ENCODE measurements at regions not wholly inside any gene's neighbourhood (a gene's known extent, or its start where the extent isn't known, plus 50 kb on each side); places are given as distances from the start of the nearest gene placed in this dataset.

DNA sequence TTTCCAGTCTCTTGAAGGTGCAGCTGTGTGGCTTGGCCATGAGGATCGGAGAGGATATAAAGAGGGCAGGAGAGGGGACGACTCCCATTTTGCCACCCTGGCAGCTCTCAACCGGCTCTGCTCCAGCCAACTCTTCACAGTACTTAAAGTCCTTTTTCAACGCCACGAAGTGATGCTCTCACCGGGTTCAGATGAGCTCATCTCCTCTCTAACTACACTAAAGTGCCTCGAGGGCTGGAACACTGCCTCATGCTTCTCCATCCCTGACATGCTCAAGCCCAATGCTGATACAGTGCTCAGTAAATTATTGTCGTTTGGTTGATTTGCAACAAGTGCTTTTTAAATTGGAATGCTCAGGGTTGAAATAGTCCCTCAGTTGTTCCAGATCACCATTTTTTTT lies 97.8 kb downstream of the GTPBP8 start:
- Histone ChIP-seq H3K36me3 (ENCODE audit: control insufficient read depth in 2 of 2, extremely low read depth in 1 of 2, insufficient read depth in 2 of 2, low read length in 2 of 2) (no peaks in the 10 kb centered on the region), H3K4me3 (ENCODE audit: control insufficient read depth in 2 of 3, extremely low read depth in 1 of 3, insufficient read depth in 2 of 3, low read depth in 1 of 3, low read length in 3 of 3) (no peak overlapping the region), H3K9me1 (ENCODE audit: control insufficient read depth, extremely low read depth, insufficient read depth, low read length) (no peaks in the 10 kb centered on the region), H2AFZ (ENCODE audit: control insufficient read depth, low read length) (no peak overlapping the region), H3K4me2 (ENCODE audit: control insufficient read depth, extremely low read depth, insufficient read depth, low read depth, low read length) (no peak overlapping the region), H3K79me2 (ENCODE audit: control insufficient read depth, insufficient read depth, low read length) (no peaks in the 10 kb centered on the region), H3K9ac (ENCODE audit: control insufficient read depth, extremely low read depth, insufficient read depth, low read length) (no peak overlapping the region), H3K27me3 (ENCODE audit: control insufficient read depth, extremely low read depth, insufficient read depth, low read length) (no peaks in the 10 kb centered on the region), H3K4me1 (ENCODE audit: control insufficient read depth, extremely low read depth, insufficient read depth, low read length) (peaks cover 3% of the 10 kb centered on the region), H3K27ac (ENCODE audit: control insufficient read depth, insufficient read depth, low read length) (no peak overlapping the region), H4K20me1 (ENCODE audit: control insufficient read depth, extremely low read depth, insufficient read depth, low read length) (no peaks in the 10 kb centered on the region), H3K9me3 (ENCODE audit: control insufficient read depth, low read depth, low read length) (no peaks in the 10 kb centered on the region)
- dilution Hi-C loops (cut with MboI; ENCODE audit: extremely low pct_ligation_motif_present, low sequenced_read_pairs) = no loop called here
- no peak for DNase-seq (ENCODE audit: low read depth, low spot score)
- TF ChIP-seq, protein P1, sequence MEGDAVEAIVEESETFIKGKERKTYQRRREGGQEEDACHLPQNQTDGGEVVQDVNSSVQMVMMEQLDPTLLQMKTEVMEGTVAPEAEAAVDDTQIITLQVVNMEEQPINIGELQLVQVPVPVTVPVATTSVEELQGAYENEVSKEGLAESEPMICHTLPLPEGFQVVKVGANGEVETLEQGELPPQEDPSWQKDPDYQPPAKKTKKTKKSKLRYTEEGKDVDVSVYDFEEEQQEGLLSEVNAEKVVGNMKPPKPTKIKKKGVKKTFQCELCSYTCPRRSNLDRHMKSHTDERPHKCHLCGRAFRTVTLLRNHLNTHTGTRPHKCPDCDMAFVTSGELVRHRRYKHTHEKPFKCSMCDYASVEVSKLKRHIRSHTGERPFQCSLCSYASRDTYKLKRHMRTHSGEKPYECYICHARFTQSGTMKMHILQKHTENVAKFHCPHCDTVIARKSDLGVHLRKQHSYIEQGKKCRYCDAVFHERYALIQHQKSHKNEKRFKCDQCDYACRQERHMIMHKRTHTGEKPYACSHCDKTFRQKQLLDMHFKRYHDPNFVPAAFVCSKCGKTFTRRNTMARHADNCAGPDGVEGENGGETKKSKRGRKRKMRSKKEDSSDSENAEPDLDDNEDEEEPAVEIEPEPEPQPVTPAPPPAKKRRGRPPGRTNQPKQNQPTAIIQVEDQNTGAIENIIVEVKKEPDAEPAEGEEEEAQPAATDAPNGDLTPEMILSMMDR (optimal IDR thresholded peaks at IDR 0.05 in 1 of 3, IDR thresholded peaks at IDR 0.05 in 1 of 3, conservative IDR thresholded peaks at IDR 0.05 in 1 of 3; ENCODE audit: extremely low read depth in 1 of 3, insufficient read depth in 2 of 3, low read length in 3 of 3) = no peak
- TF ChIP-seq EZH2 (IDR thresholded peaks at IDR 0.05; ENCODE audit: low read length) = no peak
- peak; percentile 55 for FAIRE-seq

DNA sequence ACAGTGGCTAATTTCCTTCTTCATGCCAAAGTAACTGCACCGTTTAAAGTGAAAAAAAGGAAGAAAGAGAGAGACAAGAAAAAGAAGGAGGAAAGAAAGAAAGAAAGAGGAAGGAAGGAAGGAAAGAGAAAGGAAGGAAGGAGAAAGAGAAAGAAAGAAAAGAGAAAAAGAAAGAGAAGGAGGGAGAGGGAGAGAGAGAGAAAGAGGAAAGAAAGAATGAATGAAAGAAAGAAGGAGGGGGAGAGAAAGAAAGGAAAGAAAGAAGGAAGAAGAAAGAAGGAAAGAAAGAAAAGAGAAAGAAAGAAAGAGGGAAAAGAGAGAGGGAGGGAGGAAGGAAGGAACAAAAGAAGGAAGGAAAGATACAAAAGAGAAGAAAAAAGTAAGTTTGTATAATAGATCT lies 100.6 kb downstream of the GTPBP8 start:
- TF ChIP-seq, protein P1 (optimal IDR thresholded peaks at IDR 0.05 in 1 of 3, IDR thresholded peaks at IDR 0.05 in 1 of 3, conservative IDR thresholded peaks at IDR 0.05 in 1 of 3; ENCODE audit: extremely low read depth in 1 of 3, insufficient read depth in 2 of 3, low read length in 3 of 3) = no peak
- TF ChIP-seq EZH2 (IDR thresholded peaks at IDR 0.05; ENCODE audit: low read length) = no peak
- DNase-seq (ENCODE audit: low read depth, low spot score) (no peak), FAIRE-seq (no peak)
- H4K20me1 ChIP-seq (ENCODE audit: control insufficient read depth, extremely low read depth, insufficient read depth, low read length) = no peaks in the 10 kb centered on the region
- H3K4me3 ChIP-seq (ENCODE audit: control insufficient read depth in 2 of 3, extremely low read depth in 1 of 3, insufficient read depth in 2 of 3, low read depth in 1 of 3, low read length in 3 of 3) = no peak overlapping the region
- H3K4me2 ChIP-seq (ENCODE audit: control insufficient read depth, extremely low read depth, insufficient read depth, low read depth, low read length) = no peak overlapping the region
- H3K79me2 ChIP-seq (ENCODE audit: control insufficient read depth, insufficient read depth, low read length) = no peaks in the 10 kb centered on the region
- dilution Hi-C loops (cut with MboI; ENCODE audit: extremely low pct_ligation_motif_present, low sequenced_read_pairs) = no loop called here
- no peak overlapping the region for H2AFZ ChIP-seq (ENCODE audit: control insufficient read depth, low read length)
- H3K9me3 ChIP-seq (ENCODE audit: control insufficient read depth, low read depth, low read length) = no peaks in the 10 kb centered on the region
- H3K27ac ChIP-seq (ENCODE audit: control insufficient read depth, insufficient read depth, low read length) = no peak overlapping the region
- no peaks in the 10 kb centered on the region for H3K27me3 ChIP-seq (ENCODE audit: control insufficient read depth, extremely low read depth, insufficient read depth, low read length)
- no peak overlapping the region for H3K9ac ChIP-seq (ENCODE audit: control insufficient read depth, extremely low read depth, insufficient read depth, low read length)
- H3K4me1 ChIP-seq (ENCODE audit: control insufficient read depth, extremely low read depth, insufficient read depth, low read length) = no peaks in the 10 kb centered on the region
- no peaks in the 10 kb centered on the region for H3K36me3 ChIP-seq (ENCODE audit: control insufficient read depth in 2 of 2, extremely low read depth in 1 of 2, insufficient read depth in 2 of 2, low read length in 2 of 2)
- no peaks in the 10 kb centered on the region for H3K9me1 ChIP-seq (ENCODE audit: control insufficient read depth, extremely low read depth, insufficient read depth, low read length)
